H1 (cell line): ENCODE measurements at regions not wholly inside any gene's neighbourhood (a gene's known extent, or its start where the extent isn't known, plus 50 kb on each side); places are given as distances from the start of the nearest gene placed in this dataset.

Experiments
- CTCF ChIA-PET: fragments of 300-600 bp; sonication (Branson Sonifier 250); formaldehyde crosslinking; loops from one replicate; lab custom pipeline; 2021; ENCODE audit not compliant: partially characterized antibody; lab: Charles Lee
- POLR2A ChIA-PET: fragments of 300-600 bp; sonication (Branson Sonifier 250); formaldehyde crosslinking; loops from one replicate; lab custom pipeline; 2021; ENCODE audit warnings: inconsistent platforms; ENCODE audit not compliant: partially characterized antibody; lab: Charles Lee
- DNase-seq, 2 experiments: peaks; one replicate each; pipeline versions ENCODE4 v3.0.0 to v3.0.0-alpha.2; 2010 to 2022; ENCODE audit warnings: low spot score in 2 of 2, low read depth in 1 of 2, mixed read lengths in 1 of 2
- FAIRE-seq: peaks from 2 replicates; lab custom pipeline; 2011; peaks lifted over from hg19 to GRCh38; lab: Jason Lieb, UNC
- H2AFZ ChIP-seq: 2 replicates; pipeline ENCODE4 v1.8.1; 2012; ENCODE audit warnings: low read length, inconsistent platforms
- H2AK5ac ChIP-seq: 2 replicates; pipeline ENCODE4 v1.6.1; 2013; ENCODE audit warnings: low read depth, low read length
- H2BK120ac ChIP-seq: replicated peaks from 2 replicates; pipeline ENCODE3; 2013; ENCODE audit warnings: low read depth, low read length, inconsistent platforms
- H2BK12ac ChIP-seq: 2 replicates; pipeline ENCODE4 v1.6.1; 2013; ENCODE audit warnings: low read depth, low read length
- H2BK15ac ChIP-seq: 2 replicates; pipeline ENCODE4 v1.6.1; 2013; ENCODE audit warnings: low read length
- H2BK20ac ChIP-seq: 2 replicates; pipeline ENCODE4 v1.6.1; 2013; ENCODE audit warnings: low read length
- H2BK5ac ChIP-seq: 2 replicates; pipeline ENCODE4 v1.6.1; 2013; ENCODE audit warnings: low read depth, low read length
- H3K14ac ChIP-seq: 2 replicates; pipeline ENCODE4 v1.6.1; 2013; ENCODE audit warnings: inconsistent platforms; ENCODE audit not compliant: insufficient read length
- H3K18ac ChIP-seq: 2 replicates; pipeline ENCODE4 v1.6.1; 2013; ENCODE audit warnings: low read length; ENCODE audit errors: extremely low read depth
- H3K23ac ChIP-seq: 2 replicates; pipeline ENCODE4 v1.6.1; 2013; ENCODE audit warnings: inconsistent platforms; ENCODE audit not compliant: insufficient read length
- H3K23me2 ChIP-seq: 2 replicates; pipeline ENCODE4 v1.6.1; 2013; ENCODE audit warnings: low read depth, low read length
- H3K27ac ChIP-seq: 2 replicates; pipeline ENCODE4 v1.6.1; 2011; ENCODE audit warnings: low read depth, low read length, inconsistent platforms
- H3K27me3 ChIP-seq, 4 experiments: replicated peaks in 1 of 4; 1 replicate in 1 of 4; 2 replicates in 3 of 4; pipeline versions ENCODE4 v1.6.1 to v1.8.1; 2011 to 2013; ENCODE audit warnings: low read length in 3 of 4, mild to moderate bottlenecking in 3 of 4, inconsistent platforms in 2 of 4, mixed read lengths in 2 of 4, moderate library complexity in 1 of 4; ENCODE audit not compliant: control insufficient read depth in 3 of 4, insufficient read depth in 3 of 4; ENCODE audit errors: extremely low read depth in 1 of 4
- H3K36me3 ChIP-seq, 4 experiments: 2 replicates each; pipeline versions ENCODE4 v1.6.1 to v1.8.1; 2011 to 2013; ENCODE audit warnings: mild to moderate bottlenecking in 4 of 4, low read length in 3 of 4, moderate library complexity in 2 of 4, control low read depth in 1 of 4, inconsistent platforms in 1 of 4; ENCODE audit not compliant: insufficient read depth in 4 of 4, control insufficient read depth in 2 of 4
- H3K4ac ChIP-seq: replicated peaks from 2 replicates; pipeline ENCODE3; 2013; ENCODE audit warnings: low read length, low read depth, mixed read lengths, inconsistent platforms; ENCODE audit not compliant: insufficient read length
- H3K4me1 ChIP-seq, 4 experiments: replicated peaks in 1 of 4; 1 replicate in 1 of 4; 2 replicates in 3 of 4; pipeline versions ENCODE4 v1.6.1 to v1.8.1; 2011 to 2013; ENCODE audit warnings: low read length in 3 of 4, inconsistent platforms in 2 of 4, mixed read lengths in 1 of 4; ENCODE audit not compliant: insufficient read depth in 4 of 4, control insufficient read depth in 3 of 4
- H3K4me2 ChIP-seq, 2 experiments: 2 replicates each; pipeline versions ENCODE4 v1.6.1 to v1.8.1; 2011 to 2013; ENCODE audit warnings: low read depth in 2 of 2, low read length in 2 of 2, control low read depth in 1 of 2, inconsistent platforms in 1 of 2, mild to moderate bottlenecking in 1 of 2; ENCODE audit not compliant: insufficient read depth in 1 of 2
- H3K4me3 ChIP-seq, 4 experiments: fragments of 200-600, 300-600 bp in 1 of 4; sonication (generic), shearing (Covaris generic), sonication (Bioruptor Twin) in 1 of 4; 2 replicates each; pipeline versions ENCODE4 v1.5.1 to v1.8.1; 2011 to 2016; ENCODE audit warnings: low read length in 4 of 4, low read depth in 3 of 4, control low read depth in 2 of 4, inconsistent platforms in 2 of 4, mild to moderate bottlenecking in 2 of 4, mixed read lengths in 1 of 4, moderate library complexity in 1 of 4; ENCODE audit not compliant: insufficient read depth in 2 of 4; ENCODE audit errors: extremely low read depth in 1 of 4
- H3K56ac ChIP-seq: replicated peaks from 2 replicates; pipeline ENCODE3; 2013; ENCODE audit warnings: low read depth, mild to moderate bottlenecking, mixed read lengths, low read length, inconsistent platforms; ENCODE audit not compliant: insufficient read length
- H3K79me1 ChIP-seq: 2 replicates; pipeline ENCODE4 v1.6.1; 2013; ENCODE audit warnings: low read depth, low read length, control low read depth
- H3K79me2 ChIP-seq, 2 experiments: 2 replicates each; pipeline versions ENCODE4 v1.6.1 to v1.8.1; 2012 to 2013; ENCODE audit warnings: low read length in 2 of 2, mild to moderate bottlenecking in 2 of 2, inconsistent platforms in 1 of 2; ENCODE audit not compliant: insufficient read depth in 2 of 2, control insufficient read depth in 1 of 2
- H3K9ac ChIP-seq, 4 experiments: replicated peaks in 1 of 4; 1 replicate in 1 of 4; 2 replicates in 3 of 4; pipeline versions ENCODE4 v1.6.1 to v1.8.1; 2011 to 2013; ENCODE audit warnings: low read depth in 3 of 4, low read length in 3 of 4, control low read depth in 2 of 4, mild to moderate bottlenecking in 2 of 4, moderate library complexity in 2 of 4, inconsistent platforms in 1 of 4; ENCODE audit errors: extremely low read depth in 1 of 4
- H3K9me3 ChIP-seq, 2 experiments: 2 replicates each; pipeline versions ENCODE4 v1.6.1 to v1.8.1; 2012 to 2013; ENCODE audit warnings: mild to moderate bottlenecking in 2 of 2, moderate library complexity in 2 of 2, control low read depth in 1 of 2, inconsistent platforms in 1 of 2, low read depth in 1 of 2, low read length in 1 of 2, mixed read lengths in 1 of 2; ENCODE audit not compliant: insufficient read depth in 2 of 2
- H4K20me1 ChIP-seq, 2 experiments: replicated peaks in 1 of 2; 2 replicates each; pipeline versions ENCODE3 to v1.8.1; 2011 to 2013; ENCODE audit warnings: inconsistent platforms in 2 of 2, low read length in 2 of 2, mild to moderate bottlenecking in 1 of 2; ENCODE audit not compliant: insufficient read depth in 2 of 2, control insufficient read depth in 1 of 2
- H4K5ac ChIP-seq: 2 replicates; pipeline ENCODE4 v1.6.1; 2013; ENCODE audit warnings: low read length, low read depth, mixed read lengths, inconsistent platforms; ENCODE audit not compliant: insufficient read length
- H4K8ac ChIP-seq: 2 replicates; pipeline ENCODE4 v1.8.0; 2013; ENCODE audit warnings: mild to moderate bottlenecking, moderate library complexity, low read length, inconsistent platforms; ENCODE audit not compliant: insufficient read depth; ENCODE audit errors: extremely low read depth
- H4K91ac ChIP-seq: replicated peaks from 2 replicates; pipeline ENCODE3; 2013; ENCODE audit warnings: low read length, mixed read lengths, inconsistent platforms; ENCODE audit not compliant: insufficient read length
- CTCF ChIP-seq, 3 experiments: IDR thresholded peaks; 1 replicate in 2 of 3; 2 replicates in 1 of 3; pipeline versions ENCODE4 v1.5.1 to v1.6.1; 2011; ENCODE audit warnings: low read length in 3 of 3, mild to moderate bottlenecking in 3 of 3, inconsistent platforms in 2 of 3, low read depth in 1 of 3, moderate library complexity in 1 of 3; ENCODE audit not compliant: insufficient read depth in 1 of 3; ENCODE audit errors: control extremely low read depth in 1 of 3
- RAD21 ChIP-seq, 2 experiments: IDR thresholded peaks in 1 of 2; conservative IDR thresholded peaks in 1 of 2; 2 replicates each; pipeline ENCODE4 v1.6.1; 2011; ENCODE audit warnings: low read depth in 2 of 2, low read length in 2 of 2, improper control_type of control experiment in 1 of 2, inconsistent platforms in 1 of 2, mild to moderate bottlenecking in 1 of 2, moderate library complexity in 1 of 2
- SUZ12 ChIP-seq: fragments of 200-600 bp; sonication (generic); IDR thresholded peaks from 2 replicates; pipeline ENCODE4 v1.6.1; 2012; ENCODE audit warnings: mild to moderate bottlenecking, inconsistent platforms, low read length, moderate library complexity, mixed read lengths
- WGBS, 2 experiments: shearing (Covaris generic) in 1 of 2; methylation state at CpG; one replicate each; pipeline versions ENCODE4 v1.1.6 to v1.1.7; 2013 to 2015; ENCODE audit warnings: low lambda C conversion rate in 2 of 2, mixed read lengths in 2 of 2, inconsistent platforms in 1 of 2, low coverage in 1 of 2, missing lambda C conversion rate in 1 of 2; ENCODE audit not compliant: insufficient replicate concordance in 2 of 2, insufficient coverage in 1 of 2, insufficient read length in 1 of 2; ENCODE audit errors: extremely low coverage in 1 of 2, missing lambda C conversion rate in 1 of 2; 5-methylcytosine and 5-hydroxymethylcytosine counted together

- no peak overlapping the region for H3K18ac ChIP-seq
- H3K27ac ChIP-seq, result no peak overlapping the region
- H3K79me1 ChIP-seq, result no peaks in the 10 kb centered on the region
- ChIA-PET POLR2A (no interaction called here), CTCF (interaction anchor here (0.9 kb wide), 1 partner anchor 12 kb away, joined by 3 read pairs; no protein-coding TSS in a partner anchor)
- no peak overlapping the region for H2BK12ac ChIP-seq
- H3K36me3 ChIP-seq, result no peaks in the 10 kb centered on the region
- no peak overlapping the region for H4K91ac ChIP-seq
- H2BK20ac ChIP-seq, result no peak overlapping the region
- H3K23ac ChIP-seq, result no peak overlapping the region
- peak overlapping the region; percentile 47 to 74 for H3K4me2 ChIP-seq
- DNase-seq (peak; percentile 27 to 69), FAIRE-seq (no peak)
- no peak overlapping the region for H3K56ac ChIP-seq
- H2AK5ac ChIP-seq, result no peak overlapping the region
- no peak overlapping the region for H2BK120ac ChIP-seq
- no peaks in the 10 kb centered on the region for H3K9me3 ChIP-seq
- H3K4ac ChIP-seq, result no peak overlapping the region
- no peak overlapping the region for H3K9ac ChIP-seq
- no peak overlapping the region for H2BK15ac ChIP-seq
- peaks cover 2% of the 10 kb centered on the region; the same call in 1 of the 2 replicates for H3K23me2 ChIP-seq
- peak overlapping the region; percentile 36 to 88 (median 52) for H3K4me3 ChIP-seq
- H4K20me1 ChIP-seq, result no peaks in the 10 kb centered on the region
- no peak overlapping the region for H4K5ac ChIP-seq
- WGBS, 2 experiments, result 9% methylated on average over 27 of the region's 53 CpGs; no CpG with 5 or more reads in 1 of the 2 experiments
- H3K4me1 ChIP-seq, result no peaks in the 10 kb centered on the region
- H4K8ac ChIP-seq, result peak overlapping the region; percentile 25; the same call in 1 of the 2 replicates
- peaks cover 1 to 18% (median 7%) of the 10 kb centered on the region in 4 experiments; a peak in 6 of 7 replicates for H3K27me3 ChIP-seq
- no peak overlapping the region for H3K14ac ChIP-seq
- H2AFZ ChIP-seq, result peak overlapping the region; percentile 62; the same call in 1 of the 2 replicates
- no peak overlapping the region for H2BK5ac ChIP-seq
- no peaks in the 10 kb centered on the region for H3K79me2 ChIP-seq
- TF ChIP-seq SUZ12, result 0 out of 2 replicates have a peak, but pooled peaks have one; percentile 13
- TF ChIP-seq CTCF (IDR thresholded peaks at IDR 0.05; ENCODE audit: control extremely low read depth in 1 of 3, insufficient read depth in 1 of 3, low read depth in 1 of 3, low read length in 3 of 3), result peak; percentile 19 to 22 (median 20)
- peak; percentile 49 to 60 for TF ChIP-seq RAD21 (IDR thresholded peaks at IDR 0.05 in 1 of 2, conservative IDR thresholded peaks at IDR 0.05 in 1 of 2; ENCODE audit: low read depth in 2 of 2, low read length in 2 of 2)
Observed at GRCh38 chr2:132037527-132038178, 124.1 kb downstream of the ANKRD30BL start.
